ENCODE measurements at regions not wholly inside any gene's neighbourhood (a gene's known extent, or its start where the extent isn't known, plus 50 kb on each side); places are given as distances from the start of the nearest gene placed in this dataset.

DNA sequence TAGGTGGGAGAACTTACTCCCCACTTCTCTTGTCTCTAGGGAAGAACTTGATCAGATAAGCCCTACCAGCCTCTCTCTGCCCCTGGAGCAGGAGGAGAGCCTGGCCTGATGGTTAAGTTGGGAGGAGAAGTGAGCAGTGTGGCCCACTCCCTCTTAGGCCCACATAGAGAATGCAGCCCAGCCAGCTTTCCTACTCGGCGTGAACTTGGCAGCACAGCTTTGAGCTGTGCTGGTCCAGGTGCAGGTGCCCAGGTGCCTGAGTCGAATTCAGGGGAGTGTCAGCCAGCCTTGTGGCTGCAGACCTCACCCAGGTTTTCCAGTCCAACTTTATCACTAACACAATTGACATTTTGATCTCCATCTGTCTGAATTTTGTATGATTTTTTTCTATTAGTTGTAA lies 77.6 kb upstream of the PAQR3 start:
- DNase-seq: no peak

DNA sequence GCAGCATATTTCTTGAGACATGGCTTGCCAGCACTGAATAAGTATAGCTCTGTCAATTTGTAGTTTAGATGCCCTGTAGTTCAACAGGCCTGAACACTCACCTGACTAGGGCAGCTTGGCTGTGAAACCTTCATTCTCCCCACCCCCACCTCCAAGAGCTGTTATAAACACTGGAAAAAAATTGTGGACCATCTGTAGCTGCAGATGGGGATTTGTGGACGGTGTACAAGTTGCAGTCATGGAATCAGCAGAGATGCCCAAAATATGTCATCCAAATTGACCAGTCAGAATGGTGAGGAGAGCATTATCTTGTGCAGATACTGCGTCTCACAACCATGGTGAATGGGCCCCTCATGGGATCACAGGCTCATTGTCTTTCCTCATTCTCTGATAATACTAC lies 76.2 kb upstream of the PAQR3 start:
- DNase-seq: no peak

GRCh38 chr4:79014230-79014629 lies 75.0 kb upstream of the PAQR3 start:
- no peak for DNase-seq

GRCh38 chr4:79013756-79014155 lies 74.5 kb upstream of the PAQR3 start:
- no peak for DNase-seq

GRCh38 chr4:78990938-78991810 lies 51.9 kb upstream of the PAQR3 start:
- DNase-seq: no peak

DNA sequence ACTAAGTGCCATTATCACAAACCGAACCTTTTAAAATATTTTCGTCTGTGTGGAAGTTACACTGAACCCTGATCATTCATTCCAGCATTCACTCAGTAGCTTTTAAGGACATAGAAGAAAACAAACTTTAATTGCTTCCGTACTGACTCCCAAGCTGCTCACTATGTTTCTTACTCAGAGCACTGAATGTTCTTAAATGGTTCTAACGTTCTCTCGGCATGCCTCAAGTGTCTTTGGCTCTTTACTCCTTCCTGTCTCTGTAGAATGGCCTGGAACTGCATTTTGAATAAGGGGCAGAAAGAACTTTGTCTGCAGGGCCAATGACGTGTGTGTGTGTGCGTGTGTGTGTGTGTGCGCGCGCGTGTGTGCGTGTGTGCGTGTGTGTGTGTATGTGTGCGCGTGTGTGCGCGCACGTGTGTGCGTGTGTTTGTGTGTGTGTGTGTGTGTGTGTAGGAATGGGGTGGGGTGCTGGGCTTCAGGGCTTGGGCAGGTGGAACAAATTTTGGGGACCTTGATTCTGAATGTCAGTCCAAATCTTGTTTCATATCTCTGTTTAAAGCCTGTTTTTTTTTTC lies 50.5 kb upstream of the PAQR3 start:
- DNase-seq: no peak

Measured in NCI-H345 (cell line).